MCF 10A (cell line): ENCODE measurements at regions not wholly inside any gene's neighbourhood (a gene's known extent, or its start where the extent isn't known, plus 50 kb on each side); places are given as distances from the start of the nearest gene placed in this dataset.

Source experiments
- BruUV-seq: library from RNA; stranded (reverse); fragments of 400-500 nt; replicated peaks from 2 replicates; lab custom pipeline; 2021; lab: Mats Ljungman, UMichigan
- CTCF ChIA-PET: fragments of 300-600 bp; sonication (Branson Sonifier 250); formaldehyde crosslinking; extraction: SDS; loops from one replicate; lab custom pipeline; 2021; ENCODE audit warnings: antibody characterized with exemption, inconsistent platforms; lab: Yijun Ruan, JAX
- POLR2A ChIA-PET: fragments of 300-600, 350-650 bp; sonication (Branson Sonifier 250); formaldehyde crosslinking; extraction: SDS; loops from one replicate; lab custom pipeline; 2020; ENCODE audit warnings: antibody characterized with exemption, inconsistent platforms; lab: Yijun Ruan, JAX
- DNase-seq: peaks from one replicate; pipeline ENCODE4 v3.0.0-alpha.2; 2018; ENCODE audit not compliant: unreplicated experiment
- H3K27ac Mint-ChIP-seq: one replicate; pipeline ENCODE4 v1.8.0; 2022; ENCODE audit warnings: mild to moderate bottlenecking, low read depth, mixed read lengths; ENCODE audit not compliant: unreplicated experiment
- H3K27me3 Mint-ChIP-seq: one replicate; pipeline ENCODE4 v1.8.0; 2022; ENCODE audit warnings: mixed read lengths; ENCODE audit not compliant: insufficient read depth, unreplicated experiment
- H3K36me3 Mint-ChIP-seq: one replicate; pipeline ENCODE4 v1.8.0; 2022; ENCODE audit warnings: mild to moderate bottlenecking, moderate library complexity, mixed read lengths; ENCODE audit not compliant: insufficient read depth, unreplicated experiment
- H3K4me1 Mint-ChIP-seq: one replicate; pipeline ENCODE4 v1.8.0; 2022; ENCODE audit warnings: mixed read lengths; ENCODE audit not compliant: insufficient read depth, unreplicated experiment
- H3K4me3 Mint-ChIP-seq: one replicate; pipeline ENCODE4 v1.8.0; 2022; ENCODE audit warnings: mild to moderate bottlenecking, moderate library complexity, mixed read lengths; ENCODE audit not compliant: unreplicated experiment
- H3K9me3 Mint-ChIP-seq: one replicate; pipeline ENCODE4 v1.8.0; 2022; ENCODE audit warnings: mixed read lengths; ENCODE audit not compliant: unreplicated experiment
- intact Hi-C: fragments of 100-400 bp; cut with micrococcal nuclease; formaldehyde crosslinking; loops from 2 replicates; pipeline ENCODE4 v1.14.1; 2022
- TF ChIP-seq, protein P1 (sequence below): fragments of 200-600 bp; IDR thresholded peaks from one replicate; pipeline ENCODE4 v1.8.0; 2022; ENCODE audit warnings: antibody characterized with exemption, mild to moderate bottlenecking; ENCODE audit not compliant: unreplicated experiment

DNA sequence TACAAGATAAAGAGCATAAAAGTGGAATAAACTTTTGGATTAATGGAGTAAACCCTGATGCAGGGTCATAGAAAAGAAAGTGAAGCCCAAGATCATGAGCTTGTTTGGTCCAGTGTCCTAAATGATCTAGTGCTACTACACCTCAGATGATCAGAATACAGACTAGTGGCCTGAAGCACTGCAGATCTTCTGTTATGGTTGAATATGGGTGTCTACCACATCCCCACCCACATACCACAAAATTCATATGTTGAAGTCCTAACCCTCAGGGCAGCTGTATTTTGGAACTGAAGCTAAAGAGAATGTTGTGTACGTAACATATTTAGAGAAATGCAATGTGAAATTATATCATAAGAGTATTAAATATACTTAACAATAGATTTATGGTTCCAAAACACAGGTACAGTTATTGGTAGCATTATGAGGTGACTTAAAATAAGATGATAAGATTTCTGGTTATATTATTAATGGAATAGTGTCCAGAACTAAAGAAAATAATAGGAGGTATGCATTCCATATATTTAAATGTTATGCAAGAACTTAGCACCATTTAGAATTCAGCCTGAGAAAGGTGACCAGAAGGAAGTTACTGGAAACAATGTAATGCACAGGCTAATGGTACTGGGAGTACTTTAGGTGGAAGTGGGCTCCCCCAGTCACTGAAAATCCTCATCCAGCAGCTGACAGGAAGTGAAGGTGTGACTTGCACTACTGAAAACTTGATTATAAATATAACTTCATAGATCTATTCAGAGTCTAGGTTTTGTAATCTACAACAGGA lies 1155.1 kb downstream of the TAF11L14 start:
- CTCF ChIA-PET: no interaction called here
- POLR2A ChIA-PET: no interaction called here

DNA sequence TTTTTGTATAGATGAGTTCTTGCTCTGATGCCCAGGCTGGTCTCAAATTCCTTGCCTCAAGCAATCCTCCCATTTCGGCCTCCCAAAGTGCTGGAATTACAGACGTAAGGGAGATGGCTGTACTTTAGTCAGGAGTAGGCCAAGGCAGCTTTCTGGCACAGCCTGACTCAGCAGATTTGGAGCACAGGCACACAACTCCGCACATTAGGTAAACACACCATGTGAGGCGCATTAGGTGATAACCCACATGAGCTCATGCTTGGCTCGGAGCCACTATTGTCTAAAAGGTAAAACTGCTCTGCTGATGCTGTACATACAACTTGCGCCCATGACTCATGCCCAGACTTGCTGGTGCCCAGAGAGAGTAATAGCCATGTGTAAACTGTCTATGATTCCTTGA lies 1157.9 kb downstream of the TAF11L14 start:
- TF ChIP-seq, protein P1, sequence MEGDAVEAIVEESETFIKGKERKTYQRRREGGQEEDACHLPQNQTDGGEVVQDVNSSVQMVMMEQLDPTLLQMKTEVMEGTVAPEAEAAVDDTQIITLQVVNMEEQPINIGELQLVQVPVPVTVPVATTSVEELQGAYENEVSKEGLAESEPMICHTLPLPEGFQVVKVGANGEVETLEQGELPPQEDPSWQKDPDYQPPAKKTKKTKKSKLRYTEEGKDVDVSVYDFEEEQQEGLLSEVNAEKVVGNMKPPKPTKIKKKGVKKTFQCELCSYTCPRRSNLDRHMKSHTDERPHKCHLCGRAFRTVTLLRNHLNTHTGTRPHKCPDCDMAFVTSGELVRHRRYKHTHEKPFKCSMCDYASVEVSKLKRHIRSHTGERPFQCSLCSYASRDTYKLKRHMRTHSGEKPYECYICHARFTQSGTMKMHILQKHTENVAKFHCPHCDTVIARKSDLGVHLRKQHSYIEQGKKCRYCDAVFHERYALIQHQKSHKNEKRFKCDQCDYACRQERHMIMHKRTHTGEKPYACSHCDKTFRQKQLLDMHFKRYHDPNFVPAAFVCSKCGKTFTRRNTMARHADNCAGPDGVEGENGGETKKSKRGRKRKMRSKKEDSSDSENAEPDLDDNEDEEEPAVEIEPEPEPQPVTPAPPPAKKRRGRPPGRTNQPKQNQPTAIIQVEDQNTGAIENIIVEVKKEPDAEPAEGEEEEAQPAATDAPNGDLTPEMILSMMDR: no peak
- BruUV-seq: no TSS peak
- ChIA-PET CTCF (interaction anchor here (0.6 to 1.3 kb wide), 5 partner anchors 10 to 1360 kb away, joined by 3 to 6 read pairs (median 3); no protein-coding TSS in a partner anchor), POLR2A (interaction anchor here (0.7 to 1.3 kb wide), 3 partner anchors 23 to 265 kb away, joined by 3 read pairs; no protein-coding TSS in a partner anchor)
- Mint-ChIP-seq H3K9me3 (no peaks in the 10 kb centered on the region), H3K27me3 (no peaks in the 10 kb centered on the region), H3K4me3 (no peak overlapping the region), H3K4me1 (peaks cover 10% of the 10 kb centered on the region), H3K27ac (peak overlapping the region; percentile 86), H3K36me3 (no peaks in the 10 kb centered on the region)
- intact Hi-C loops: no loop called here
- peak; percentile 98 for DNase-seq

More for the DNA sequence above, 1155.1 kb downstream of the TAF11L14 start:
- BruUV-seq: no TSS peak
- Mint-ChIP-seq H3K27ac (no peak overlapping the region), H3K4me1 (peaks cover 10% of the 10 kb centered on the region), H3K4me3 (no peak overlapping the region), H3K9me3 (no peaks in the 10 kb centered on the region), H3K27me3 (no peaks in the 10 kb centered on the region), H3K36me3 (no peaks in the 10 kb centered on the region)
- intact Hi-C loops: no loop called here
- TF ChIP-seq, protein P1: no peak
- no peak for DNase-seq

DNA sequence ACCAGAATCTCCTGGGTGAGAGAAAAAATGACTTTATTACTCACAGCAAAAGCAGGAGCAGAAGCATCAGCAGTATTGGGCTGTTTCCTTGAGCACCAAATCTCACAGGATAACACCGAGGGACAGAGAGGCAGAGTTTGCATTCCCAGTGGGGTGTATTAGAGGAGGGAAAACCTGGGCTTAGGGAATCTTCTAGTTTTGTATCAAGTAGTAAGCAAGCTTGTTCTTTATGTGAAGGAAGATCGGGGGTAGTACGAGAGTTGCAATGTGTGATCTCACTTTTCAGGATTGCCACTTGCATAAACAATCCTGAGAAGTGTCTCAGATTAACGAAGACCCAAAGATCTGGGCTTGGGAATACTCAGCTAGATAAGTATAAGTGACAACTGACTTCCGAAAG lies 1163.0 kb downstream of the TAF11L14 start:
- Mint-ChIP-seq H3K36me3 (no peaks in the 10 kb centered on the region), H3K4me1 (peaks cover 3% of the 10 kb centered on the region), H3K9me3 (peaks cover 16% of the 10 kb centered on the region), H3K27ac (no peak overlapping the region), H3K4me3 (no peak overlapping the region), H3K27me3 (no peaks in the 10 kb centered on the region)
- DNase-seq: no peak
- BruUV-seq: no TSS peak
- intact Hi-C loops: no loop called here
- TF ChIP-seq, protein P1: no peak
- POLR2A ChIA-PET: interaction anchor here (1.2 kb wide), 1 partner anchor 809 kb away, joined by 3 read pairs; no protein-coding TSS in a partner anchor
- CTCF ChIA-PET: interaction anchor here (0.7 kb wide), 1 partner anchor 10 kb away, joined by 3 read pairs; no protein-coding TSS in a partner anchor

DNA sequence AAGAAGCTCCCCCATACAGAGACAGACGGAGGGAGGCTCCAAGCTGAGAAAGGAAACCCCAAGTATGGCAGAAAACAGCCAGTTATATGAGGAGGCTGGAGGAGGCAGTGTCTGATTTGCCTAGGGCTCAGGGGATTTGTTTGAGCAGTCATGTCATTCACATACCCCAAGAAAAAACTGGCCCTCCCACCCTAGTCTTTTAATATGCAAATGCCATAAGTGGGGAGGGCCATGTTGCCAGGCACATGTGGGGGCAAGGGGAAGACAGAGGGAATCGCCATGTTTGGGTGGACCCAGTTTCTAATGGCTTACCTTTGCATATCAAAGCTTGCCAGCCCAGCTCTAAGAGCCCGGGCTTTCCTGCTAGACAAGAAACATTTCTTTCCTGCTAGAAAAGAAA lies 1163.8 kb downstream of the TAF11L14 start:
- ChIA-PET CTCF (no interaction called here), POLR2A (no interaction called here)
- H3K4me3 Mint-ChIP-seq: no peak overlapping the region
- H3K4me1 Mint-ChIP-seq: no peaks in the 10 kb centered on the region
- H3K36me3 Mint-ChIP-seq: no peaks in the 10 kb centered on the region
- H3K9me3 Mint-ChIP-seq: peaks cover 16% of the 10 kb centered on the region
- intact Hi-C loops: no loop called here
- H3K27me3 Mint-ChIP-seq: no peaks in the 10 kb centered on the region
- BruUV-seq: no TSS peak
- DNase-seq: no peak
- no peak overlapping the region for H3K27ac Mint-ChIP-seq
- TF ChIP-seq, protein P1: no peak
